PC-3 (cell line): ENCODE measurements at regions not wholly inside any gene's neighbourhood (a gene's known extent, or its start where the extent isn't known, plus 50 kb on each side); places are given as distances from the start of the nearest gene placed in this dataset.

Experiments used
- ATAC-seq: fragments of 200-7000 bp; cut with Tn5 transposase; 2 replicates; pipeline ENCODE4 v1.9.1; 2020; ENCODE audit warnings: mild to moderate bottlenecking, moderate library complexity
- BruUV-seq: library from RNA; stranded (reverse); fragments of 400-500 nt; replicated peaks from 2 replicates; lab custom pipeline; 2021; lab: Mats Ljungman, UMichigan
- CTCF ChIA-PET: fragments of 300-600 bp; sonication (Branson Sonifier 250); formaldehyde crosslinking; loops from one replicate; lab custom pipeline; 2022; ENCODE audit warnings: antibody characterized with exemption; lab: Charles Lee
- POLR2A ChIA-PET: fragments of 300-600 bp; sonication (Branson Sonifier 250); formaldehyde crosslinking; loops from one replicate; lab custom pipeline; 2022; ENCODE audit warnings: antibody characterized with exemption; ENCODE audit not compliant: unreplicated experiment; lab: Charles Lee
- DNase-seq: peaks from one replicate; pipeline ENCODE4 v3.0.0-alpha.2; 2015
- H2AFZ ChIP-seq: fragments of 300-600 bp; sonication (generic); 2 replicates; pipeline ENCODE4 v1.6.0; 2016; ENCODE audit warnings: antibody characterized with exemption, low read length
- H3F3A ChIP-seq: fragments of 300-600 bp; sonication (generic); one replicate; pipeline ENCODE4 v1.6.0; 2017; ENCODE audit warnings: antibody characterized with exemption, low read length, control low read depth, mild to moderate bottlenecking; ENCODE audit not compliant: unreplicated experiment
- H3K27ac ChIP-seq: fragments of 300-600 bp; sonication (generic); 2 replicates; pipeline ENCODE4 v1.5.1; 2016; ENCODE audit warnings: mild to moderate bottlenecking, low read length
- H3K27me3 ChIP-seq: fragments of 300-600 bp; sonication (generic); 2 replicates; pipeline ENCODE4 v1.6.1; 2016; ENCODE audit warnings: low read length, mixed read lengths
- H3K36me3 ChIP-seq: fragments of 300-600 bp; sonication (generic); 2 replicates; pipeline ENCODE4 v1.6.1; 2016; ENCODE audit warnings: low read depth, mixed run types, low read length, mixed read lengths
- H3K4me1 ChIP-seq: fragments of 300-600 bp; sonication (generic); 2 replicates; pipeline ENCODE4 v1.5.1; 2016; ENCODE audit warnings: low read length; ENCODE audit not compliant: insufficient read depth
- H3K4me2 ChIP-seq: fragments of 300-600 bp; sonication (generic); 2 replicates; pipeline ENCODE4 v1.6.0; 2016; ENCODE audit warnings: low read length
- H3K4me3 ChIP-seq: fragments of 300-600 bp; sonication (generic); 2 replicates; pipeline ENCODE4 v1.5.1; 2016; ENCODE audit warnings: mild to moderate bottlenecking, low read length, mixed read lengths
- H3K79me2 ChIP-seq: fragments of 300-600 bp; sonication (generic); 2 replicates; pipeline ENCODE4 v1.6.1; 2017; ENCODE audit warnings: low read length, mixed read lengths
- H3K9ac ChIP-seq: fragments of 300-600 bp; sonication (generic); 2 replicates; pipeline ENCODE4 v1.6.0; 2016; ENCODE audit warnings: mild to moderate bottlenecking, low read length
- H3K9me2 ChIP-seq: fragments of 300-600 bp; sonication (generic); replicated peaks from 2 replicates; pipeline ENCODE4 v1.6.1; 2016; ENCODE audit warnings: mixed run types, low read length, mixed read lengths
- H3K9me3 ChIP-seq: fragments of 300-600 bp; sonication (generic); 2 replicates; pipeline ENCODE4 v1.6.1; 2016; ENCODE audit warnings: low read length, mixed read lengths
- H4K20me1 ChIP-seq: fragments of 300-600 bp; sonication (generic); 2 replicates; pipeline ENCODE4 v1.6.1; 2016; ENCODE audit warnings: low read length, mixed read lengths
- EZH2 ChIP-seq: fragments of 300-600 bp; sonication (generic); IDR thresholded peaks from one replicate; pipeline ENCODE4 v1.6.1; 2017; ENCODE audit warnings: antibody characterized with exemption, mild to moderate bottlenecking, low read length; ENCODE audit not compliant: unreplicated experiment
- EZH2phosphoT487 ChIP-seq: fragments of 300-600 bp; sonication (generic); IDR thresholded peaks from 2 replicates; pipeline ENCODE4 v1.6.1; 2018; ENCODE audit warnings: mild to moderate bottlenecking, antibody characterized with exemption, low read length, borderline replicate concordance
- intact Hi-C: fragments of 100-400 bp; cut with micrococcal nuclease; formaldehyde crosslinking; loops from 2 replicates; pipeline ENCODE4 v1.9.0; 2023
- TF ChIP-seq, protein P1 (sequence below): fragments of 300-600 bp; sonication (generic); conservative IDR thresholded peaks from 2 replicates; pipeline ENCODE4 v1.5.1; 2017; ENCODE audit warnings: antibody characterized with exemption, low read depth, mild to moderate bottlenecking, low read length

DNA sequence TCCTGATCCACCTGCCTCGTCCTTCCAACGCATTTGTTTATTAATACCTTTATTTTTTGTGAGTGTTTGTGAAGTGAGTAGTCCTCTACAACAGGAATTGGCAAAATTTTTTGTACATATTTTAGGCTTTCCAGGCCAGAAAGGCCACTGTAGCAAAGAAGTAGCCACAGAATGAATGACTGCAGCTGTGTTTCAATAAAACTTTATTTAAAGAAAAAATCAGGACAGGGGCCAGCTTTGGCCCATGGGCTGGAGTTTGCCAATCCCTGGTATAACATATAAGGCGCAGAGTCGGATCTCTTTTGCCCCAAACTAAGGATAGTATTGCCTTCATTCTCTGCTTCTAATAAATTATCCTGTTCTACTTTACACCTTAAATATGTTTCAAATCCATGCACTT is 198.0 kb upstream of the COX10 start:
- H3K27me3 ChIP-seq = no peaks in the 10 kb centered on the region
- H4K20me1 ChIP-seq = no peaks in the 10 kb centered on the region
- no peak overlapping the region for H3K9ac ChIP-seq
- no peaks in the 10 kb centered on the region for H3K9me2 ChIP-seq
- ChIA-PET CTCF (no interaction called here), POLR2A (no interaction called here)
- no peak overlapping the region for H3K4me2 ChIP-seq
- H3K36me3 ChIP-seq = no peaks in the 10 kb centered on the region
- H3K27ac ChIP-seq = no peak overlapping the region
- no peak overlapping the region for H3K4me3 ChIP-seq
- no peaks in the 10 kb centered on the region for H3K79me2 ChIP-seq
- H3K4me1 ChIP-seq = no peaks in the 10 kb centered on the region
- DNase-seq (no peak), ATAC-seq (no peak)
- TF ChIP-seq, protein P1, sequence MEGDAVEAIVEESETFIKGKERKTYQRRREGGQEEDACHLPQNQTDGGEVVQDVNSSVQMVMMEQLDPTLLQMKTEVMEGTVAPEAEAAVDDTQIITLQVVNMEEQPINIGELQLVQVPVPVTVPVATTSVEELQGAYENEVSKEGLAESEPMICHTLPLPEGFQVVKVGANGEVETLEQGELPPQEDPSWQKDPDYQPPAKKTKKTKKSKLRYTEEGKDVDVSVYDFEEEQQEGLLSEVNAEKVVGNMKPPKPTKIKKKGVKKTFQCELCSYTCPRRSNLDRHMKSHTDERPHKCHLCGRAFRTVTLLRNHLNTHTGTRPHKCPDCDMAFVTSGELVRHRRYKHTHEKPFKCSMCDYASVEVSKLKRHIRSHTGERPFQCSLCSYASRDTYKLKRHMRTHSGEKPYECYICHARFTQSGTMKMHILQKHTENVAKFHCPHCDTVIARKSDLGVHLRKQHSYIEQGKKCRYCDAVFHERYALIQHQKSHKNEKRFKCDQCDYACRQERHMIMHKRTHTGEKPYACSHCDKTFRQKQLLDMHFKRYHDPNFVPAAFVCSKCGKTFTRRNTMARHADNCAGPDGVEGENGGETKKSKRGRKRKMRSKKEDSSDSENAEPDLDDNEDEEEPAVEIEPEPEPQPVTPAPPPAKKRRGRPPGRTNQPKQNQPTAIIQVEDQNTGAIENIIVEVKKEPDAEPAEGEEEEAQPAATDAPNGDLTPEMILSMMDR = no peak
- TF ChIP-seq EZH2 (no peak), EZH2phosphoT487 (no peak)
- no peaks in the 10 kb centered on the region for H3F3A ChIP-seq
- H3K9me3 ChIP-seq = no peaks in the 10 kb centered on the region
- intact Hi-C loops = no loop called here
- no TSS peak for BruUV-seq
- H2AFZ ChIP-seq = no peak overlapping the region

- DNase-seq (no peak), ATAC-seq (no peak)
- Histone ChIP-seq H3K4me2 (no peak overlapping the region), H4K20me1 (no peaks in the 10 kb centered on the region), H3F3A (no peaks in the 10 kb centered on the region), H3K9ac (no peak overlapping the region), H3K4me1 (no peaks in the 10 kb centered on the region), H2AFZ (no peak overlapping the region), H3K27me3 (no peaks in the 10 kb centered on the region; the same call in 1 of the 2 replicates), H3K27ac (no peak overlapping the region), H3K79me2 (no peaks in the 10 kb centered on the region), H3K36me3 (no peaks in the 10 kb centered on the region), H3K4me3 (no peak overlapping the region), H3K9me3 (no peaks in the 10 kb centered on the region), H3K9me2 (no peaks in the 10 kb centered on the region)
- ChIA-PET CTCF (no interaction called here), POLR2A (no interaction called here)
- no TSS peak for BruUV-seq
- intact Hi-C loops = no loop called here
- TF ChIP-seq EZH2phosphoT487 (no peak), EZH2 (no peak)
- TF ChIP-seq, protein P1 = no peak
Measured at GRCh38 chr17:13874134-13874533, 195.2 kb upstream of the COX10 start.

DNA sequence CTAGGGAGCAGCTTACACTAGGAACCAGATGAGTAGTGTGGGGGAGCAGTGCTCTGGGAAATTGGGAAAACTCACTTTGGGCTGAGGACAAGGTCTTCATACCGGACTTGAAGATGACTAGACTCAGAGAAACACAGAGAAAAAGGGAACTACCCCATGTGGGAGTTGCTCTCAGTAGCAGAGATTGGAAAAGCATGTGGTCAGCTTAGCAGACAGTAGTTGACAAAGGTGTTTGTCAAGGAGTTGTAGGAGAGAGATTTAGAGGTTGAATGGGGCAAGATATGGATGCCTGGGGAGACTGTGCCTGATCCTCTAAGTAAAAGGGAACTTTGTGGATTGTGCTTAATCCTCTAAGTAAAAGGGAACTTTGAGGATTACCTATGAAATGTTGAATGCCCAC is 194.5 kb upstream of the COX10 start:
- Histone ChIP-seq H3K4me1 (no peaks in the 10 kb centered on the region), H3K36me3 (no peaks in the 10 kb centered on the region), H3K9me2 (no peaks in the 10 kb centered on the region), H3K27ac (no peak overlapping the region), H3K9ac (no peak overlapping the region), H3K4me3 (no peak overlapping the region), H3K9me3 (no peaks in the 10 kb centered on the region), H2AFZ (no peak overlapping the region), H3K79me2 (no peaks in the 10 kb centered on the region), H4K20me1 (no peaks in the 10 kb centered on the region), H3K4me2 (no peak overlapping the region), H3K27me3 (peaks cover 5% of the 10 kb centered on the region), H3F3A (no peaks in the 10 kb centered on the region)
- ChIA-PET POLR2A (no interaction called here), CTCF (no interaction called here)
- no TSS peak for BruUV-seq
- ATAC-seq (no peak), DNase-seq (no peak)
- TF ChIP-seq EZH2phosphoT487 (no peak), EZH2 (no peak)
- TF ChIP-seq, protein P1 = no peak
- intact Hi-C loops = no loop called here
